Ishikawa (cell line): ENCODE measurements at regions not wholly inside any gene's neighbourhood (a gene's known extent, or its start where the extent isn't known, plus 50 kb on each side); places are given as distances from the start of the nearest gene placed in this dataset.

ENCODE experiments used
- CEBPB ChIP-seq: IDR thresholded peaks from 2 replicates; pipeline ENCODE4 v1.6.1; 2012
- EGR1 ChIP-seq: IDR thresholded peaks from 2 replicates; pipeline ENCODE4 v1.6.1; 2012
- EP300 ChIP-seq: IDR thresholded peaks from 2 replicates; pipeline ENCODE4 v1.6.1; 2012; ENCODE audit warnings: borderline replicate concordance
- MAX ChIP-seq: IDR thresholded peaks from 2 replicates; pipeline ENCODE4 v1.6.1; 2012
- REST ChIP-seq: IDR thresholded peaks from 2 replicates; pipeline ENCODE4 v1.6.1; 2012; ENCODE audit warnings: low read depth, mild to moderate bottlenecking
- TAF1 ChIP-seq: IDR thresholded peaks from 2 replicates; pipeline ENCODE4 v1.6.1; 2012; ENCODE audit warnings: low read depth, mild to moderate bottlenecking
- TCF12 ChIP-seq: IDR thresholded peaks from 2 replicates; pipeline ENCODE4 v1.6.1; 2012; ENCODE audit warnings: low read depth
- TEAD4 ChIP-seq: IDR thresholded peaks from 2 replicates; pipeline ENCODE4 v1.6.1; 2012
- USF1 ChIP-seq: IDR thresholded peaks from 2 replicates; pipeline ENCODE4 v1.6.1; 2012
- YY1 ChIP-seq: IDR thresholded peaks from 2 replicates; pipeline ENCODE4 v1.6.1; 2012; ENCODE audit warnings: low read depth

DNA sequence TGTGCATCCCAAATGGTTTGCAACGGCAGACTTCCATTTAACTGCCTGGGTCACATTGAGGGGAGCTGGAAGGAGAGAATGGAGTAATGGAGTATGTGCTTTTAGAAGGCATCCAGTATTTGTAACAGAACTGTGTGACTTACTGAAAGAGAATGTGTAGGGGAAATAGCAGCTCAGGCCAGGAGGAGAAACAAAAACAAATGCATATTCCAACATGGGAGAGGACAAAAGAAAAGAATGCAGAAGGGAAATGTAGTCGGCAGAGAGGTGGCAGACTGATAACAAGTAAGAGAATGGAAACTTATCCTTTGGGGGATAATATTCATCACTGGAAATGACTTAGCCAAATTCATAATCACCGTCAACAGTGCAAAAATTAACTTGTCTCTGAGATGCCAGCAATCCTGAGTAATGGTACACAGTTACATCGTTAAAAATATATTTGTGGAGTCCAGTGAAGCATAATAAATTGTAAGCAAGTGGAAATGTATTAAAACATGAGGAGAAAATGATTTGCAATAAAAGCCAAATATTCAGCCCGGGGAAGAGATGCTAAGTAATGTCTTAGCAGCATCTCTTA lies 294.9 kb upstream of the SGO1 start:
- TF ChIP-seq CEBPB = no peak
- no peak for TF ChIP-seq REST
- TF ChIP-seq EP300 = no peak
- no peak for TF ChIP-seq USF1
- no peak for TF ChIP-seq MAX
- no peak for TF ChIP-seq TAF1
- no peak for TF ChIP-seq EGR1
- no peak for TF ChIP-seq YY1
- no peak for TF ChIP-seq TCF12
- no peak for TF ChIP-seq TEAD4
